ENCODE measurements at regions not wholly inside any gene's neighbourhood (a gene's known extent, or its start where the extent isn't known, plus 50 kb on each side); places are given as distances from the start of the nearest gene placed in this dataset.

GRCh38 chr16:55041540-55042234, 111.0 kb downstream of the IRX5 start:
- dilution Hi-C loops (cut with HindIII; ENCODE audit: low sequenced_read_pairs, unreplicated experiment) (no loop called here), in situ Hi-C loops (cut with MboI; ENCODE audit: low sequenced_read_pairs) (no loop called here), intact Hi-C loops (cut with micrococcal nuclease) (no loop called here)
- no peak overlapping the region for H4K91ac ChIP-seq (ENCODE audit: insufficient read depth, low read depth, low read length)
- no TSS peak for BruUV-seq (replicated peaks)
- DNase-seq: no peak
- CTCF ChIA-PET: no interaction called here
- H3K4me2 ChIP-seq (ENCODE audit: low read depth, low read length): no peak overlapping the region
- H3K4me1 ChIP-seq (ENCODE audit: control insufficient read depth, insufficient read depth, low read length): no peaks in the 10 kb centered on the region
- H2BK15ac ChIP-seq (ENCODE audit: low read depth, low read length): no peak overlapping the region
- no peak overlapping the region for H2AFZ ChIP-seq (replicated peaks; ENCODE audit: low read length, poor library complexity)
- H2BK20ac ChIP-seq (ENCODE audit: low read depth, low read length): no peak overlapping the region
- no peaks in the 10 kb centered on the region for H3K79me1 ChIP-seq (ENCODE audit: low read depth in 1 of 2, low read length in 2 of 2)
- H3K27ac ChIP-seq (ENCODE audit: insufficient read depth, low read length): no peak overlapping the region
- ATAC-seq (ENCODE audit: low read depth): no peak
- H2AK5ac ChIP-seq (ENCODE audit: low read depth, low read length): no peak overlapping the region
- H3K18ac ChIP-seq (ENCODE audit: low read depth, low read length): no peak overlapping the region
- no peaks in the 10 kb centered on the region for H3K9me1 ChIP-seq (ENCODE audit: insufficient read depth, low read length)
- H3K56ac ChIP-seq (ENCODE audit: extremely low read depth, insufficient read depth, low read length): no peak overlapping the region
- no peak for TF ChIP-seq FOS (IDR thresholded peaks at IDR 0.05; ENCODE audit: low read depth, low read length)
- TF ChIP-seq RAD21 (IDR thresholded peaks at IDR 0.05; ENCODE audit: low read length): no peak
- TF ChIP-seq MAFK (IDR thresholded peaks at IDR 0.05; ENCODE audit: low read depth, low read length): no peak
- no peak for TF ChIP-seq NFE2L2 (IDR thresholded peaks at IDR 0.05; ENCODE audit: low read depth, low read length)
- no peak for TF ChIP-seq SMC3 (IDR thresholded peaks at IDR 0.05; ENCODE audit: low read depth, low read length)
- no peak for TF ChIP-seq ELK1 (IDR thresholded peaks at IDR 0.05; ENCODE audit: borderline replicate concordance, low read depth, low read length)
- TF ChIP-seq RFX5 (IDR thresholded peaks at IDR 0.05; ENCODE audit: low read depth, low read length): no peak
- TF ChIP-seq USF2 (IDR thresholded peaks at IDR 0.05; ENCODE audit: low read depth, low read length): no peak
- no peak for TF ChIP-seq BHLHE40 (IDR thresholded peaks at IDR 0.05; ENCODE audit: low read depth, low read length)
- no peak for TF ChIP-seq MXI1 (IDR thresholded peaks at IDR 0.05; ENCODE audit: borderline replicate concordance, low read depth, low read length)
- TF ChIP-seq POLR2A (IDR thresholded peaks at IDR 0.05; ENCODE audit: low read depth, low read length): no peak
- TF ChIP-seq MAZ (IDR thresholded peaks at IDR 0.05; ENCODE audit: borderline replicate concordance, low read depth, low read length): no peak
- TF ChIP-seq CHD1 (IDR thresholded peaks at IDR 0.05; ENCODE audit: low read depth, low read length): no peak
- TF ChIP-seq, protein P1, sequence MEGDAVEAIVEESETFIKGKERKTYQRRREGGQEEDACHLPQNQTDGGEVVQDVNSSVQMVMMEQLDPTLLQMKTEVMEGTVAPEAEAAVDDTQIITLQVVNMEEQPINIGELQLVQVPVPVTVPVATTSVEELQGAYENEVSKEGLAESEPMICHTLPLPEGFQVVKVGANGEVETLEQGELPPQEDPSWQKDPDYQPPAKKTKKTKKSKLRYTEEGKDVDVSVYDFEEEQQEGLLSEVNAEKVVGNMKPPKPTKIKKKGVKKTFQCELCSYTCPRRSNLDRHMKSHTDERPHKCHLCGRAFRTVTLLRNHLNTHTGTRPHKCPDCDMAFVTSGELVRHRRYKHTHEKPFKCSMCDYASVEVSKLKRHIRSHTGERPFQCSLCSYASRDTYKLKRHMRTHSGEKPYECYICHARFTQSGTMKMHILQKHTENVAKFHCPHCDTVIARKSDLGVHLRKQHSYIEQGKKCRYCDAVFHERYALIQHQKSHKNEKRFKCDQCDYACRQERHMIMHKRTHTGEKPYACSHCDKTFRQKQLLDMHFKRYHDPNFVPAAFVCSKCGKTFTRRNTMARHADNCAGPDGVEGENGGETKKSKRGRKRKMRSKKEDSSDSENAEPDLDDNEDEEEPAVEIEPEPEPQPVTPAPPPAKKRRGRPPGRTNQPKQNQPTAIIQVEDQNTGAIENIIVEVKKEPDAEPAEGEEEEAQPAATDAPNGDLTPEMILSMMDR (conservative IDR thresholded peaks at IDR 0.05; ENCODE audit: low read depth, low read length): no peak
- no peak for TF ChIP-seq RCOR1 (IDR thresholded peaks at IDR 0.05; ENCODE audit: insufficient replicate concordance, low read length)
- no peak overlapping the region for H2BK5ac ChIP-seq (ENCODE audit: low read depth, low read length, poor library complexity, severe bottlenecking)
- H3K23ac ChIP-seq (ENCODE audit: low read depth, low read length): no peak overlapping the region
- no peak overlapping the region for H4K5ac ChIP-seq (ENCODE audit: low read depth, low read length)
- H3K9ac ChIP-seq (ENCODE audit: low read depth, low read length): no peak overlapping the region
- no peaks in the 10 kb centered on the region for H3K27me3 ChIP-seq (ENCODE audit: control insufficient read depth, insufficient read depth, low read length)
- H4K20me1 ChIP-seq (ENCODE audit: insufficient read depth, low read length): no peaks in the 10 kb centered on the region
- H3K9me3 ChIP-seq (ENCODE audit: control insufficient read depth, insufficient read depth, low read length): no peaks in the 10 kb centered on the region
- H3K4me3 ChIP-seq (ENCODE audit: insufficient read depth, low read depth, low read length): no peak overlapping the region
- H4K8ac ChIP-seq (ENCODE audit: low read depth in 2 of 2, low read length in 2 of 2): no peak overlapping the region
- POLR2A ChIA-PET (ENCODE audit: unreplicated experiment): no interaction called here
- no peaks in the 10 kb centered on the region for H3K36me3 ChIP-seq (ENCODE audit: control insufficient read depth, insufficient read depth, low read length)
- H3K4ac ChIP-seq (ENCODE audit: low read depth, low read length): no peak overlapping the region
- no peak overlapping the region for H2AK9ac ChIP-seq (replicated peaks; ENCODE audit: low read depth, low read length, poor library complexity)
- WGBS, 2 experiments (ENCODE audit: extremely low coverage in 2 of 2, insufficient read length in 1 of 2): 0% methylated on average over 1 of the region's 3 CpGs; no CpG with 5 or more reads in 1 of the 2 experiments
- no peak overlapping the region for H3K14ac ChIP-seq (replicated peaks; ENCODE audit: low read depth, low read length)
- no peak overlapping the region for H2BK120ac ChIP-seq (ENCODE audit: low read depth, low read length)

All from IMR-90 (cell line).